GM12892 (cell line): ENCODE measurements at regions not wholly inside any gene's neighbourhood (a gene's known extent, or its start where the extent isn't known, plus 50 kb on each side); places are given as distances from the start of the nearest gene placed in this dataset.

Experiments
- POLR2A ChIP-seq: IDR thresholded peaks from 2 replicates; pipeline ENCODE4 v1.6.1; 2011; ENCODE audit warnings: low read depth, low read length, control low read depth
- TAF1 ChIP-seq: IDR thresholded peaks from 2 replicates; pipeline ENCODE4 v1.6.1; 2011; ENCODE audit warnings: low read depth, mild to moderate bottlenecking, control low read depth, low read length, borderline replicate concordance

GRCh38 chr6:1013656-1014430, 298.1 kb upstream of the FOXQ1 start:
- no peak for TF ChIP-seq TAF1
- peak; percentile 75 for TF ChIP-seq POLR2A
